MM.1S (cell line): ENCODE measurements at regions not wholly inside any gene's neighbourhood (a gene's known extent, or its start where the extent isn't known, plus 50 kb on each side); places are given as distances from the start of the nearest gene placed in this dataset.

Source experiments
- DNase-seq: peaks from one replicate; pipeline ENCODE4 v3.0.0-alpha.2; 2015
- H2AFZ ChIP-seq: fragments of 300-600 bp; sonication (generic); 2 replicates; pipeline ENCODE4 v1.6.0; 2016; ENCODE audit warnings: antibody characterized with exemption, low read length
- H3F3A ChIP-seq: fragments of 300-600 bp; sonication (generic); 2 replicates; pipeline ENCODE4 v1.6.1; 2016; ENCODE audit warnings: mild to moderate bottlenecking, antibody characterized with exemption, low read length, moderate library complexity, mixed read lengths; ENCODE audit not compliant: insufficient read depth
- H3K27ac ChIP-seq: fragments of 300-600 bp; sonication (generic); 2 replicates; pipeline ENCODE4 v1.5.1; 2016; ENCODE audit warnings: mild to moderate bottlenecking, low read length
- H3K27me3 ChIP-seq: fragments of 300-600 bp; sonication (generic); replicated peaks from 2 replicates; pipeline ENCODE4 v1.6.0; 2016; ENCODE audit warnings: low read length; ENCODE audit not compliant: insufficient read depth
- H3K36me3 ChIP-seq: fragments of 300-600 bp; sonication (generic); replicated peaks from 2 replicates; pipeline ENCODE4 v1.6.1; 2016; ENCODE audit warnings: mild to moderate bottlenecking, low read length, mixed read lengths; ENCODE audit not compliant: insufficient read depth
- H3K4me1 ChIP-seq: fragments of 300-600 bp; sonication (generic); 2 replicates; pipeline ENCODE4 v1.6.1; 2016; ENCODE audit warnings: low read length, mixed read lengths
- H3K4me2 ChIP-seq: fragments of 300-600 bp; sonication (generic); 2 replicates; pipeline ENCODE4 v1.6.0; 2016; ENCODE audit warnings: low read depth, low read length
- H3K4me3 ChIP-seq: fragments of 300-600 bp; sonication (generic); 2 replicates; pipeline ENCODE4 v1.5.1; 2016; ENCODE audit warnings: low read length, mixed read lengths
- H3K79me2 ChIP-seq: fragments of 300-600 bp; sonication (generic); 2 replicates; pipeline ENCODE4 v1.6.1; 2016; ENCODE audit warnings: mixed run types, low read length, mixed read lengths
- H3K9ac ChIP-seq: fragments of 300-600 bp; sonication (generic); 2 replicates; pipeline ENCODE4 v1.6.1; 2016; ENCODE audit warnings: low read length, mixed read lengths
- H3K9me2 ChIP-seq: fragments of 300-600 bp; sonication (generic); replicated peaks from 2 replicates; pipeline ENCODE4 v1.6.1; 2016; ENCODE audit warnings: mild to moderate bottlenecking, low read length, mixed read lengths; ENCODE audit not compliant: insufficient read depth
- H3K9me3 ChIP-seq: fragments of 300-600 bp; sonication (generic); replicated peaks from 2 replicates; pipeline ENCODE4 v1.6.1; 2016; ENCODE audit warnings: mild to moderate bottlenecking, low read length, mixed read lengths; ENCODE audit not compliant: insufficient read depth
- H4K20me1 ChIP-seq: fragments of 300-600 bp; sonication (generic); 2 replicates; pipeline ENCODE4 v1.6.1; 2016; ENCODE audit warnings: mild to moderate bottlenecking, low read length, moderate library complexity, mixed read lengths; ENCODE audit not compliant: insufficient read depth
- CTCF ChIP-seq: fragments of 300-600 bp; sonication (generic); IDR thresholded peaks from 2 replicates; pipeline ENCODE4 v1.5.1; 2016; ENCODE audit warnings: antibody characterized with exemption, low read length, mixed read lengths
- EZH2 ChIP-seq: fragments of 300-600 bp; sonication (generic); optimal IDR thresholded peaks from 2 replicates; pipeline ENCODE3; 2017; ENCODE audit warnings: low read depth, mild to moderate bottlenecking, antibody characterized with exemption, low read length, mixed read lengths
- EZH2phosphoT487 ChIP-seq: fragments of 300-600 bp; sonication (generic); IDR thresholded peaks from 2 replicates; pipeline ENCODE4 v1.6.1; 2018; ENCODE audit warnings: antibody characterized with exemption, low read length

DNA sequence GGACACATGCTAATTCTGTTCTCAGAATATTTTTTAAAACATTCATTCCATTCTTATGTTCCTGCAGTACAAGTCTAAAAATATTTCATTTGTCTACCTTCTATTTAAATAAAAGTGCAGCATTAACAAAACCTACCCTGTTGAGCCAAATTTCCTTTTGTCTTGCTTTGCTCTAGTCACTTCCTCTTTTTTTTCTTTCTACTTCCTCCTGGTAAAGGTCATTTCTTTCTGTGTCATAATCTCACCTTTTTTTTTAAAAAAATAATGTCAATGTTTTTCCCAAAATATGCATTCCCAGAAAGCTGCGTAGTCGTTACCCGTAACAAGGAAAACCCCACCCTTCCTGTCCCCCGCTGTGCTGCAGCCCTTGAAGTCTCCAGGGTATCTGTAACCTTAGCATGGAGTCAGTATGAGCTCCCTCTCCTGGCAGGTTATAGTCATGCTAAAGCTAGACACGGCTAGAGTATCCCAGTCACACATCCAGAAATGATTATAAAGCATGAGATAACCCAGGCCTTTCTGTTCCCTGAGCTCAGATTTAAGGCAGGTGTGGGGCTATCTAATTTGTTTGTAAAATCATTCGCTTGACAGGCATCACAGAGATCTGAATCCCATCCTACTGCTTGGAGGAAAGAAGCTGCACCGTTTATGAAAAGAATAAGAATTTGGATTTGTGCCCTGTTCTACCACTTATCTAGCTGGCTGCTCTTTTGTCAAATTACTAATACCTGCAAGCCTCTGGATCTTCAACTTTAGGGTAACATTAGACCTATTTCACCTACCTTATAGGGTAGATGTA, 51.1 kb upstream of the EED start:
- Histone ChIP-seq H3K9me2 (no peaks in the 10 kb centered on the region), H3K9ac (no peak overlapping the region), H3K4me3 (peak overlapping the region; percentile 54), H3K79me2 (no peaks in the 10 kb centered on the region), H3K4me2 (peak overlapping the region; percentile 70), H3K9me3 (no peaks in the 10 kb centered on the region), H2AFZ (peak overlapping the region; percentile 50), H4K20me1 (no peaks in the 10 kb centered on the region), H3K27ac (peak overlapping the region; percentile 49; the same call in 1 of the 2 replicates), H3F3A (peaks cover 5% of the 10 kb centered on the region; the same call in 1 of the 2 replicates), H3K4me1 (peaks cover 12% of the 10 kb centered on the region), H3K36me3 (no peaks in the 10 kb centered on the region), H3K27me3 (no peaks in the 10 kb centered on the region)
- DNase-seq: peak; percentile 85
- TF ChIP-seq CTCF (peak; percentile 86), EZH2phosphoT487 (no peak)

GRCh38 chr11:86192519-86193257, 51.9 kb upstream of the EED start:
- no peaks in the 10 kb centered on the region for H3K9me3 ChIP-seq
- peak overlapping the region; percentile 50 for H2AFZ ChIP-seq
- no peaks in the 10 kb centered on the region for H3K79me2 ChIP-seq
- H3K27me3 ChIP-seq: no peaks in the 10 kb centered on the region
- H3K4me3 ChIP-seq: peak overlapping the region; percentile 54
- H3K36me3 ChIP-seq: no peaks in the 10 kb centered on the region
- peak overlapping the region; percentile 70; the same call in 1 of the 2 replicates for H3K4me2 ChIP-seq
- peaks cover 5% of the 10 kb centered on the region; the same call in 1 of the 2 replicates for H3F3A ChIP-seq
- H3K9me2 ChIP-seq: no peaks in the 10 kb centered on the region
- no peak for TF ChIP-seq CTCF
- no peak for TF ChIP-seq EZH2
- TF ChIP-seq EZH2phosphoT487: no peak
- peaks cover 12% of the 10 kb centered on the region for H3K4me1 ChIP-seq
- H3K9ac ChIP-seq: no peak overlapping the region
- DNase-seq: no peak
- H4K20me1 ChIP-seq: no peaks in the 10 kb centered on the region
- H3K27ac ChIP-seq: peak overlapping the region; percentile 49; the same call in 1 of the 2 replicates

- Histone ChIP-seq H3K36me3 (no peaks in the 10 kb centered on the region), H3K79me2 (no peaks in the 10 kb centered on the region), H3K27ac (no peak overlapping the region), H3F3A (peaks cover 5% of the 10 kb centered on the region; the same call in 1 of the 2 replicates), H3K27me3 (no peaks in the 10 kb centered on the region), H3K9me3 (no peaks in the 10 kb centered on the region), H3K9me2 (no peaks in the 10 kb centered on the region), H3K9ac (no peak overlapping the region), H3K4me3 (no peak overlapping the region), H3K4me2 (no peak overlapping the region), H3K4me1 (peaks cover 12% of the 10 kb centered on the region), H2AFZ (no peak overlapping the region), H4K20me1 (no peaks in the 10 kb centered on the region)
- TF ChIP-seq EZH2phosphoT487: no peak
- no peak for TF ChIP-seq EZH2
- no peak for TF ChIP-seq CTCF
- DNase-seq: no peak
Measured at GRCh38 chr11:86191874-86192273, 52.7 kb upstream of the EED start.
